OCI-LY3 (cell line): ENCODE measurements at regions not wholly inside any gene's neighbourhood (a gene's known extent, or its start where the extent isn't known, plus 50 kb on each side); places are given as distances from the start of the nearest gene placed in this dataset.

Source experiments
- CTCF ChIP-seq: fragments of 200-600, 300-600 bp; sonication (generic); IDR thresholded peaks from 2 replicates; pipeline ENCODE4 v1.5.1; 2014; ENCODE audit warnings: antibody characterized with exemption, low read length, low read depth
- EZH2phosphoT487 ChIP-seq: fragments of 200-600 bp; shearing (Covaris generic); IDR thresholded peaks from 2 replicates; pipeline ENCODE4 v1.6.1; 2018; ENCODE audit warnings: antibody characterized with exemption, mixed run types, low read depth

- TF ChIP-seq CTCF (no peak), EZH2phosphoT487 (no peak)
Measured at GRCh38 chr18:39348757-39349156, 1783.2 kb upstream of the CELF4 start.
